Ishikawa (cell line): ENCODE measurements at regions not wholly inside any gene's neighbourhood (a gene's known extent, or its start where the extent isn't known, plus 50 kb on each side); places are given as distances from the start of the nearest gene placed in this dataset.

Source experiments
- CEBPB ChIP-seq: IDR thresholded peaks from 2 replicates; pipeline ENCODE4 v1.6.1; 2012
- NFIC ChIP-seq: IDR thresholded peaks from 2 replicates; pipeline ENCODE4 v1.6.1; 2012
- RAD21 ChIP-seq: IDR thresholded peaks from 2 replicates; pipeline ENCODE4 v1.6.1; 2012; ENCODE audit warnings: low read depth
- REST ChIP-seq: IDR thresholded peaks from 2 replicates; pipeline ENCODE4 v1.6.1; 2012; ENCODE audit warnings: low read depth, mild to moderate bottlenecking
- TAF1 ChIP-seq: IDR thresholded peaks from 2 replicates; pipeline ENCODE4 v1.6.1; 2012; ENCODE audit warnings: low read depth, mild to moderate bottlenecking
- TCF12 ChIP-seq: IDR thresholded peaks from 2 replicates; pipeline ENCODE4 v1.6.1; 2012; ENCODE audit warnings: low read depth
- TEAD4 ChIP-seq: IDR thresholded peaks from 2 replicates; pipeline ENCODE4 v1.6.1; 2012
- YY1 ChIP-seq: IDR thresholded peaks from 2 replicates; pipeline ENCODE4 v1.6.1; 2012; ENCODE audit warnings: low read depth
- TF ChIP-seq, protein P1 (sequence below): IDR thresholded peaks from 2 replicates; pipeline ENCODE4 v1.6.1; 2012

GRCh38 chr9:78786794-78787193, 489.9 kb downstream of the PSAT1 start:
- TF ChIP-seq NFIC = no peak
- no peak for TF ChIP-seq RAD21
- TF ChIP-seq, protein P1, sequence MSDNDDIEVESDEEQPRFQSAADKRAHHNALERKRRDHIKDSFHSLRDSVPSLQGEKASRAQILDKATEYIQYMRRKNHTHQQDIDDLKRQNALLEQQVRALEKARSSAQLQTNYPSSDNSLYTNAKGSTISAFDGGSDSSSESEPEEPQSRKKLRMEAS = no peak
- no peak for TF ChIP-seq TCF12
- TF ChIP-seq YY1 = no peak
- no peak for TF ChIP-seq CEBPB
- no peak for TF ChIP-seq TAF1
- TF ChIP-seq REST = no peak
- no peak for TF ChIP-seq TEAD4
